HCT116 (cell line): ENCODE measurements at regions not wholly inside any gene's neighbourhood (a gene's known extent, or its start where the extent isn't known, plus 50 kb on each side); places are given as distances from the start of the nearest gene placed in this dataset.
"Not testable (repeated sequence)": the region's sequence is repeated elsewhere in the genome, so short reads cannot be mapped to it uniquely, and the experiment has no call there.

Experiments
- ATAC-seq: fragments of 200-7000 bp; cut with Tn5 transposase; 2 replicates; pipeline ENCODE4 v1.9.1; 2020; ENCODE audit warnings: mild to moderate bottlenecking, moderate library complexity
- BruUV-seq: library from RNA; stranded (reverse); fragments of 400-500 nt; replicated peaks from 2 replicates; lab custom pipeline; 2021; lab: Mats Ljungman, UMichigan
- CTCF ChIA-PET: fragments of 300-600 bp; sonication (Branson Sonifier 250); formaldehyde crosslinking; loops from one replicate; lab custom pipeline; 2021; ENCODE audit warnings: antibody characterized with exemption; lab: Charles Lee
- POLR2A ChIA-PET: fragments of 300-600, 350-600 bp; sonication (Branson Sonifier 250); formaldehyde crosslinking; loops from one replicate; lab custom pipeline; 2021; ENCODE audit warnings: antibody characterized with exemption; lab: Charles Lee
- RAD21 ChIA-PET, 2 experiments: fragments of 300-600 bp; sonication (Branson Sonifier 250); formaldehyde crosslinking; loops; one replicate each; lab custom pipeline; 2023; ENCODE audit warnings: low total read pairs in 2 of 2; ENCODE audit not compliant: uncharacterized antibody in 2 of 2, unreplicated experiment in 2 of 2, low non-redundant PET in 1 of 2; lab: Charles Lee
- DNase-seq: peaks from one replicate; pipeline ENCODE4 v3.0.0-alpha.2; 2010; ENCODE audit warnings: low read depth, low spot score
- H2AFZ ChIP-seq: fragments of 200-600 bp; shearing (Covaris generic), sonication (generic); 2 replicates; pipeline ENCODE4 v1.6.1; 2017; ENCODE audit warnings: low read depth, mixed run types, mixed read lengths, antibody characterized with exemption, low read length; ENCODE audit not compliant: poor library complexity, severe bottlenecking
- H3K27ac ChIP-seq: 2 replicates; pipeline ENCODE4 v1.5.1; 2012; ENCODE audit warnings: low read depth, low read length
- H3K27me3 ChIP-seq: fragments of 200-600 bp; sonication (generic); 2 replicates; pipeline ENCODE4 v1.6.1; 2016; ENCODE audit warnings: mixed run types, low read length, mixed read lengths; ENCODE audit not compliant: insufficient read depth
- H3K36me3 ChIP-seq, 2 experiments: fragments of 200-500 bp in 1 of 2; fragments of 200-600 bp in 1 of 2; sonication (Bioruptor generic) in 1 of 2; sonication (generic) in 1 of 2; 2 replicates each; pipeline versions ENCODE4 v1.5.1 to v1.6.1; 2014 to 2016; ENCODE audit warnings: low read length in 2 of 2, inconsistent platforms in 1 of 2, mixed read lengths in 1 of 2, mixed run types in 1 of 2; ENCODE audit not compliant: insufficient read depth in 2 of 2, control insufficient read depth in 1 of 2
- H3K4me1 ChIP-seq, 2 experiments: fragments of 200-600 bp in 1 of 2; sonication (generic) in 1 of 2; 2 replicates each; pipeline versions ENCODE4 v1.5.1 to v1.6.1; 2012 to 2017; ENCODE audit warnings: low read length in 2 of 2, inconsistent platforms in 1 of 2, mild to moderate bottlenecking in 1 of 2, mixed read lengths in 1 of 2, mixed run types in 1 of 2, moderate library complexity in 1 of 2; ENCODE audit not compliant: insufficient read depth in 2 of 2, control insufficient read depth in 1 of 2
- H3K4me2 ChIP-seq: fragments of 200-600 bp; sonication (generic); 2 replicates; pipeline ENCODE4 v1.6.1; 2017; ENCODE audit warnings: mixed run types, low read length, mixed read lengths
- H3K4me3 ChIP-seq, 2 experiments: fragments of 200-600 bp in 1 of 2; sonication (generic) in 1 of 2; replicated peaks in 1 of 2; 2 replicates each; pipeline ENCODE4 v1.5.1; 2011 to 2016; ENCODE audit warnings: low read length in 2 of 2, control low read depth in 1 of 2, low read depth in 1 of 2, mild to moderate bottlenecking in 1 of 2, mixed read lengths in 1 of 2, mixed run types in 1 of 2
- H3K79me2 ChIP-seq: fragments of 200-600 bp; sonication (generic); 2 replicates; pipeline ENCODE4 v1.6.1; 2017; ENCODE audit warnings: mild to moderate bottlenecking, mixed run types, low read length, moderate library complexity, mixed read lengths; ENCODE audit not compliant: insufficient read depth
- H3K9ac ChIP-seq: fragments of 200-600 bp; sonication (generic); 2 replicates; pipeline ENCODE4 v1.6.1; 2016; ENCODE audit warnings: low read length, mixed read lengths
- H3K9me2 ChIP-seq: fragments of 200-600 bp; sonication (generic), shearing (Covaris generic); 2 replicates; pipeline ENCODE4 v1.6.1; 2017; ENCODE audit warnings: mixed run types, mild to moderate bottlenecking, moderate library complexity; ENCODE audit not compliant: insufficient read depth
- H3K9me3 ChIP-seq, 2 experiments: fragments of 200-500 bp in 1 of 2; fragments of 200-600 bp in 1 of 2; sonication (Bioruptor generic) in 1 of 2; sonication (generic) in 1 of 2; 2 replicates each; pipeline ENCODE4 v1.6.1; 2014 to 2017; ENCODE audit warnings: low read length in 2 of 2, mixed read lengths in 2 of 2, inconsistent platforms in 1 of 2, low read depth in 1 of 2, mild to moderate bottlenecking in 1 of 2, mixed run types in 1 of 2, moderate library complexity in 1 of 2; ENCODE audit not compliant: control insufficient read depth in 1 of 2, insufficient read depth in 1 of 2
- H4K20me1 ChIP-seq: fragments of 200-600 bp; sonication (generic), shearing (Covaris generic); 2 replicates; pipeline ENCODE4 v1.6.1; 2017; ENCODE audit warnings: mixed run types, mild to moderate bottlenecking, moderate library complexity; ENCODE audit not compliant: insufficient read depth
- CBX3 ChIP-seq: IDR thresholded peaks from 2 replicates; pipeline ENCODE4 v1.6.1; 2012; ENCODE audit warnings: low read depth
- CTCF ChIP-seq, 3 experiments: fragments of 200-600 bp in 1 of 3; sonication (generic) in 1 of 3; IDR thresholded peaks in 2 of 3; conservative IDR thresholded peaks in 1 of 3; 2 replicates each; pipeline ENCODE4 v1.5.1; 2012 to 2017; ENCODE audit warnings: low read depth in 2 of 3, low read length in 2 of 3, antibody characterized with exemption in 1 of 3, borderline replicate concordance in 1 of 3, control low read depth in 1 of 3, mild to moderate bottlenecking in 1 of 3, mixed read lengths in 1 of 3, mixed run types in 1 of 3, moderate library complexity in 1 of 3; ENCODE audit not compliant: insufficient read depth in 1 of 3
- EGR1 ChIP-seq: IDR thresholded peaks from 2 replicates; pipeline ENCODE4 v1.6.1; 2012; ENCODE audit warnings: low read depth
- EZH2 ChIP-seq: fragments of 200-600 bp; sonication (generic); IDR thresholded peaks from 2 replicates; pipeline ENCODE4 v1.6.1; 2017; ENCODE audit warnings: antibody characterized with exemption, mixed run types
- FOSL1 ChIP-seq: IDR thresholded peaks from 2 replicates; pipeline ENCODE4 v1.6.1; 2012; ENCODE audit warnings: low read depth
- MAX ChIP-seq: IDR thresholded peaks from 2 replicates; pipeline ENCODE4 v1.6.1; 2012
- SIN3A ChIP-seq: IDR thresholded peaks from 2 replicates; pipeline ENCODE4 v1.6.1; 2012; ENCODE audit warnings: low read depth
- SP1 ChIP-seq: IDR thresholded peaks from 2 replicates; pipeline ENCODE4 v1.6.1; 2012; ENCODE audit warnings: low read depth
- ZNF274 ChIP-seq: fragments of 200-500 bp; sonication (Bioruptor generic); IDR thresholded peaks from 2 replicates; pipeline ENCODE4 v1.6.1; 2014; ENCODE audit warnings: mild to moderate bottlenecking, low read depth, low read length, inconsistent platforms
- intact Hi-C: fragments of 100-400 bp; cut with micrococcal nuclease; formaldehyde crosslinking; loops from 2 replicates; pipeline ENCODE4 v1.10.0; 2022

DNA sequence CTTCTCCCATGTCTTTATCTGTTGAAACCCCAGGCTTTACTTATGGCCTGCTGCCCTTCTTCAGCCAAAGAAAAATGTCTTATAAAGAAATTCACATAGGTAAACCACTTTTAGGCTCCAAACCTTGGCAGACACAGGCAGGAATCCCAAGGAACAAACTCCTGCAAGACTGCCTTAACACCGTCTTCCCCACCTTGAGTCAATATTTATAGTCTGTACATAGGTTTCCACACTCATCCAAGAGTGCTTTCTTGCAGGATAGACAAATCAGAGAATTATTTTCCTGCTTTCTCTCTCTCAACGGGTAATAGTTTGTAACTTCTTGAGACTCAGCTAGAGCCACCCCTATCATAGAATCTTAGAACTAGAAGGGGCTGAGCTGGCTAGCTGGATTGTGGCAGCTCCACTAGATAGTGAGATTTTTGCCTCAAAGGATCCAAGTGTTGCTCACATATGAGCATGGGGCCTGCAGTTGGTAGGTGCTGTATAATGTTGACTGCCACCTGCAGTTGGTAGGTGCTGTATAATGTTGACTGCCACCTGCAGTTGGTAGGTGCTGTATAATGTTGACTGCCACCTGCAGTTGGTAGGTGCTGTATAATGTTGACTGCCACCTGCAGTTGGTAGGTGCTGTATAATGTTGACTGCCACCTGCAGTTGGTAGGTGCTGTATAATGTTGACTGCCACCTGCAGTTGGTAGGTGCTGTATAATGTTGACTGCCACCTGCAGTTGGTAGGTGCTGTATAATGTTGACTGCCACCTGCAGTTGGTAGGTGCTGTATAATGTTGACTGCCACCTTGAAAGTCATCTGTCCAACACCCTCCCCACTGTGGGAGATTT, 142.5 kb downstream of the MINAR1 start:
- POLR2A ChIA-PET, H3K27ac ChIP-seq, H3K4me3 ChIP-seq, H3K9me2 ChIP-seq, H3K36me3 ChIP-seq, RAD21 ChIA-PET, DNase-seq, H3K9ac ChIP-seq, H2AFZ ChIP-seq, H4K20me1 ChIP-seq, H3K4me1 ChIP-seq, H3K4me2 ChIP-seq, H3K9me3 ChIP-seq, H3K79me2 ChIP-seq, BruUV-seq, ATAC-seq: not testable (repeated sequence)
- TF ChIP-seq CBX3 (peak; percentile 40; the same call in 1 of the 2 replicates), CTCF (IDR thresholded peaks at IDR 0.05 in 2 of 3, conservative IDR thresholded peaks at IDR 0.05 in 1 of 3; ENCODE audit: borderline replicate concordance in 1 of 3, insufficient read depth in 1 of 3, low read depth in 2 of 3, low read length in 2 of 3) (peak; percentile 22 to 93 (median 41); a peak in 4 of 6 replicates)
- intact Hi-C loops: loop anchor here (5.0 kb wide), 2 partner anchors 122 to 192 kb away; no protein-coding TSS in a partner anchor
- CTCF ChIA-PET: interaction anchor here (0.6 to 1.8 kb wide), 2 partner anchors 195 to 235 kb away, joined by 3 to 9 read pairs; no protein-coding TSS in a partner anchor
- H3K27me3 ChIP-seq: peaks cover 44% of the 10 kb centered on the region

- no peak overlapping the region for H3K4me2 ChIP-seq
- peaks cover 53% of the 10 kb centered on the region for H3K27me3 ChIP-seq
- H2AFZ ChIP-seq: no peak overlapping the region
- H3K4me3 ChIP-seq: no peak overlapping the region
- intact Hi-C loops: no loop called here
- no peak overlapping the region for H3K27ac ChIP-seq
- no peaks in the 10 kb centered on the region; a peak in 1 of 4 replicates for H3K9me3 ChIP-seq
- ChIA-PET CTCF (no interaction called here), POLR2A (no interaction called here), RAD21 (no interaction called here)
- H4K20me1 ChIP-seq: no peaks in the 10 kb centered on the region
- H3K4me1 ChIP-seq: no peaks in the 10 kb centered on the region
- no peak overlapping the region for H3K9ac ChIP-seq
- ATAC-seq (no peak), DNase-seq (no peak)
- TF ChIP-seq SIN3A: no peak
- TF ChIP-seq EGR1: no peak
- no peak for TF ChIP-seq SP1
- no peak for TF ChIP-seq FOSL1
- TF ChIP-seq MAX: no peak
- TF ChIP-seq ZNF274: no peak
- TF ChIP-seq EZH2: no peak
- no peaks in the 10 kb centered on the region for H3K36me3 ChIP-seq
- no TSS peak for BruUV-seq
- no peaks in the 10 kb centered on the region for H3K79me2 ChIP-seq
- no peaks in the 10 kb centered on the region for H3K9me2 ChIP-seq
Observed at GRCh38 chr15:79582650-79583049, 150.5 kb downstream of the MINAR1 start.
